Lung (tissue), 11 donors: ENCODE measurements at regions not wholly inside any gene's neighbourhood (a gene's known extent, or its start where the extent isn't known, plus 50 kb on each side); places are given as distances from the start of the nearest gene placed in this dataset.
A peak's percentile ranks its signal among the peaks of the same experiment; 100 is the strongest.

Experiments used
- ATAC-seq: fragments of 200-7000 bp; cut with Tn5 transposase; one replicate; pipeline ENCODE4 v1.9.1; 2020; ENCODE audit warnings: moderate number of reproducible peaks; ENCODE audit not compliant: insufficient read depth, low FRiP score
- DNase-seq, 3 donors: peaks; one replicate each; pipeline ENCODE4 v3.0.0-alpha.2; 2013 to 2017
- H3K27ac ChIP-seq, 2 donors: one replicate each; pipeline ENCODE4 v1.5.1; 2013; ENCODE audit warnings: mild to moderate bottlenecking in 2 of 2, moderate library complexity in 2 of 2, control low read depth in 1 of 2, inconsistent platforms in 1 of 2, low read depth in 1 of 2, low read length in 1 of 2
- H3K27me3 ChIP-seq, 3 donors: one replicate each; pipeline ENCODE4 v1.5.1; 2013; ENCODE audit warnings: low read length in 2 of 3; ENCODE audit not compliant: control insufficient read depth in 3 of 3, insufficient read depth in 3 of 3
- H3K36me3 ChIP-seq, 4 donors: one replicate each; pipeline ENCODE4 v1.5.1; 2013; ENCODE audit warnings: low read length in 4 of 4, mild to moderate bottlenecking in 1 of 4, moderate library complexity in 1 of 4; ENCODE audit not compliant: control insufficient read depth in 4 of 4, insufficient read depth in 4 of 4
- H3K4me1 ChIP-seq, 5 donors: one replicate each; pipeline ENCODE4 v1.5.1; 2013; ENCODE audit warnings: low read length in 5 of 5, mild to moderate bottlenecking in 2 of 5, moderate library complexity in 1 of 5; ENCODE audit not compliant: control insufficient read depth in 5 of 5, insufficient read depth in 5 of 5
- H3K4me3 ChIP-seq: one replicate; pipeline ENCODE4 v1.5.1; 2013; ENCODE audit warnings: mild to moderate bottlenecking, control low read depth, moderate library complexity
- H3K9ac ChIP-seq, 2 donors: one replicate each; pipeline ENCODE4 v1.5.1; 2013; ENCODE audit warnings: low read length in 2 of 2, control low read depth in 1 of 2; ENCODE audit not compliant: insufficient read depth in 1 of 2
- H3K9me3 ChIP-seq, 4 donors: one replicate each; pipeline ENCODE4 v1.5.1; 2013; ENCODE audit warnings: low read length in 3 of 4, mild to moderate bottlenecking in 1 of 4, moderate library complexity in 1 of 4; ENCODE audit not compliant: control insufficient read depth in 4 of 4, insufficient read depth in 3 of 4
- CTCF ChIP-seq: IDR thresholded peaks from 2 replicates; pipeline ENCODE4 v1.5.1; 2012; ENCODE audit warnings: mild to moderate bottlenecking; ENCODE audit errors: control extremely low read depth, extremely low read depth
- WGBS, 2 donors: extraction: QIAGEN DNeasy Blood & Tissue Kit; methylation state at CpG; one replicate each; pipeline ENCODE4 v1.1.7; 2013; 5-methylcytosine and 5-hydroxymethylcytosine counted together
- donor health status: control.
- donor health status: control.
- donor health status: Bipolar disorder and iron deficiency.
- donor health status: healthy.
- donor health status: DM: yes; HTN: yes; CAD: no.

- H3K27ac ChIP-seq: no peak overlapping the region
- peaks cover 0 to 4% (median 0%) of the 10 kb centered on the region in 4 donors for H3K9me3 ChIP-seq
- no peak overlapping the region for H3K4me3 ChIP-seq
- TF ChIP-seq CTCF: no peak
- peaks cover 0 to 9% (median 0%) of the 10 kb centered on the region in 5 donors for H3K4me1 ChIP-seq
- DNase-seq (peak; percentile 36 to 87 (median 75)), ATAC-seq (no peak)
- H3K9ac ChIP-seq: no peak overlapping the region
- no peaks in the 10 kb centered on the region for H3K27me3 ChIP-seq
- WGBS, 2 donors: 52 to 53% methylated on average over 12 of the region's 12 CpGs
- no peaks in the 10 kb centered on the region for H3K36me3 ChIP-seq
Observed at GRCh38 chr18:73511771-73512503, 635.7 kb downstream of the FBXO15 start.

- H3K27ac ChIP-seq: no peak overlapping the region
- DNase-seq (no peak), ATAC-seq (no peak)
- H3K36me3 ChIP-seq: no peaks in the 10 kb centered on the region
- no peak overlapping the region for H3K9ac ChIP-seq
- H3K4me1 ChIP-seq: peaks cover 0 to 9% (median 0%) of the 10 kb centered on the region in 5 donors
- no peak overlapping the region for H3K4me3 ChIP-seq
- TF ChIP-seq CTCF: no peak
- 70 to 77% methylated on average over 2 of the region's 2 CpGs for WGBS, 2 donors
- peaks cover 0 to 2% (median 0%) of the 10 kb centered on the region in 4 donors for H3K9me3 ChIP-seq
- H3K27me3 ChIP-seq: no peaks in the 10 kb centered on the region
Observed at GRCh38 chr18:73509460-73509859, 638.2 kb downstream of the FBXO15 start.

GRCh38 chr18:73503326-73503725 lies 635.5 kb upstream of the NETO1 start:
- ATAC-seq: no peak
- no peaks in the 10 kb centered on the region for H3K9me3 ChIP-seq
- 0% methylated on average over 1 of the region's 1 CpG for WGBS, 2 donors
- no peak for TF ChIP-seq CTCF
- no peaks in the 10 kb centered on the region for H3K4me1 ChIP-seq
- no peak overlapping the region for H3K4me3 ChIP-seq
- H3K27me3 ChIP-seq: no peaks in the 10 kb centered on the region
- no peak overlapping the region for H3K9ac ChIP-seq
- no peak overlapping the region for H3K27ac ChIP-seq
- H3K36me3 ChIP-seq: no peaks in the 10 kb centered on the region
- DNase-seq: no peak

GRCh38 chr18:73487966-73488365 lies 620.2 kb upstream of the NETO1 start:
- Histone ChIP-seq H3K4me1 (no peaks in the 10 kb centered on the region), H3K27me3 (no peaks in the 10 kb centered on the region), H3K36me3 (no peaks in the 10 kb centered on the region), H3K27ac (no peak overlapping the region), H3K4me3 (no peak overlapping the region), H3K9ac (no peak overlapping the region), H3K9me3 (no peaks in the 10 kb centered on the region)
- ATAC-seq: no peak
- DNase-seq: peak in 1 of 3 donors; percentile 11
- 78 to 79% methylated on average over 2 of the region's 2 CpGs for WGBS, 2 donors
- no peak for TF ChIP-seq CTCF
